EH (cell line): ENCODE measurements at regions not wholly inside any gene's neighbourhood (a gene's known extent, or its start where the extent isn't known, plus 50 kb on each side); places are given as distances from the start of the nearest gene placed in this dataset.
"Not testable (repeated sequence)": the region's sequence is repeated elsewhere in the genome, so short reads cannot be mapped to it uniquely, and the experiment has no call there.

ENCODE experiments used
- DNase-seq: peaks from one replicate; pipeline ENCODE4 v3.0.0-alpha.2; 2015; ENCODE audit warnings: low read depth

DNA sequence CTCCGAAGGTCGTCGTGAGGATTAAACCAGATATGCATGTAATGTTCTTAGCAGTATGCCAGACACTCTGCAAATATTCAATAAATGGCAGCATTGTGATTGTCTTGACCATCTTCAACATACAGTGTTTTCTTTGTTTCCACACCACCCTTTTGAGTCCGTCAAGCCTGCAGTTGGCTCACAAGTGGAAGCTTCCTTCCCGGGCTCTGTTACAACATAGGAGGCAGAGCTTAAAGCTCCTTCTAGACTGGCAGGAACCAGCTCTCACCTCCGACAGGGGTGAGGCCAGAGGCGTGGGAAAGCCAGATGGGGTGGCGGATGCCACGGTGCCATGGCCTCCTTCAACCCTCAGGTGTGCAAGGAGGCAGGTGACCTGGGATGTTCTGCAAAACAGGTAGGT lies 138.3 kb downstream of the FOXL1 start:
- DNase-seq, result no peak

DNA sequence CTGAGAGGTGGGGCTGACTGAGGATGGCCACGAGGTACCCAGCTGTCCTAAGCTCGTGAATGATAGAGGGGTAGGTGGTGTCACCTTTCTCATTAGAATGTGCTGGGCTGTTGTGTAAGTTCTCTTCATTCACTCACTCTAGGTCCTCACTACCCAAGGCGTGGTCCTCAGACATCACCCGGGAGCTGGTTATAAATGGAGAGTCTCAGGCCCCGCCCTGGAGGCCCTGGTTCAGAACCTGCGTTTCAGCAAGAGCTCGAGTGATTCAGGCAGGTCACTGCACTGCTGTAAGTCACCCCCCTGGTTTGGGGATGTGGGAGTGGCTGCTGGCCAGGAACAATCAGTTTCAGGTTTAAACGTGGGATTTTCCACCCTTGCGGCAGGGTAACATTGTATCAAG lies 139.8 kb downstream of the FOXL1 start:
- no peak for DNase-seq

DNA sequence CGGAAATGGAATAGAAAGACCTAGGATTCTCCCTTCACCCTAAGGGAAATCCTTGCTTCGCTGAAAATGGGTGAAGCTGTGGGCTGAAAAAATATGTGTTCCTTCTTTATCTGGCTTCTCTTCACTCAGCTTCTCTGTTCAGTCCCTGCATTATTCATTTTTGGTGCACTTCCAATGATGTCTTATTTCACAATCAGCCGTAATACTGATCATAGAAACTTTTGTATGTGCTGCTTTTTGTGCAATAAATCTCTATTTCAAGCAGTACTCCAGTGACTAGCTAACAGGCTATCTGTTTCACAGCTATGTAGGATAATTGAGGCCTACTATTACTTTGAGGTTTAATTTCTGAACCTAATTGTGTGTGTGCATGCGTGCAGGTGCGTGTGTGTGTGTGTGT lies 144.6 kb downstream of the FOXL1 start:
- DNase-seq, result peak; percentile 19

DNA sequence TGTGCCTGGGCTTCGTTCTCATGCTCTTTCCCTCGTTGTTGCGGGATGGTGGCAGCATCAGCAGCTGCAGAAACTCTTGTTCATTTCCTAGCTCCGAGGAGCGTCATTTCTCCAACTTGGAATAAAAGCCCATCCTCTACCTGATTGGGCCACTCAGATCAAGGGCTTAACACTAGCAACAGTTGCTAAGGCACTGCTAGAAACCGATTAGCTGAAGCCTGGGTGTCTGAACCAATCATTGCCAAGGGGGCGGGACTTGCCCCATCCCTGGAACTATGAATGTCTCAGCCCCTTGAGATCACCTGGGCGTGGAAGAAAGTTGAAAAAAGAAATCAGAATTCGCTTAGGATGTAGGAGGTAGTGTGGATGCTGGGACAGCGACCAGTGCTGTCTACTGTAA lies 145.3 kb downstream of the FOXL1 start:
- DNase-seq, result no peak

DNA sequence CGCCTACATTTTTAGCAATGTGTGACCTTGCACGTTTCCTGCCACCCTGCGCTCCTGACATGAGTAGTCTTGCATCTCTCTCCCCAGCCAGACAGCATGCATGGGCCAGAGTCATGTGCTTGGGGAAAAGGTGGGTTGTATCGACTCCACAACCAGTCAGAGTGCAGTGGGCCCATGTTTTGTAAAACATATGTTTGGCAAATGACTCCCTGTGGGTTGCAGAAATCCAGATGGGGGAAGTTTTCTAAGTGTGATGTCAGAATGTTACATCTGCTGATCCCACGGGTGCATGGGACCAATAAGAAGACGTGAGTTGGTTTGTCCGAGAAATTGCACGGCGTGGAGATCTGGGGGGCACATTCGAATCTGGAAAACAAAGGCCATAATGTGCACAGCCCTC lies 147.1 kb downstream of the FOXL1 start:
- DNase-seq, result no peak

DNA sequence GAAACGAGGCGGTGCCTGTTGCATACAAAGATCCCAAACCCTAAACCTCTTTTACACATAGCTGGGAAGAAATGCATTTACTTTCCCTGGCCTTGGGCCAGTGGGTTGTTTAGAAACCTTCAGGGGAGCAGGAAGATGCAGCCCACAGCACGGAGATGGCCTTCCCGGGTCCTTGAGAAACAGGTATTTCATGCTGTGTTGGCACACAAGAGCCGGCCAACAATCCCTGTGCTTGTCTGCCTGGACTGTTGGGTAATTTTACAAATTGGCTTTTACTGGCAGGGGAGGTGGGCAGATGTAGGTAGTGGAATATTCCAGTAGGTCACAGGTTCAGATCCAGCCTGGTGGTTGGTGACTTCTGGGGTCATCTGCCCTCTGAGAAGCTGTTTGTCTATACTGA lies 148.0 kb downstream of the FOXL1 start:
- DNase-seq, result no peak

DNA sequence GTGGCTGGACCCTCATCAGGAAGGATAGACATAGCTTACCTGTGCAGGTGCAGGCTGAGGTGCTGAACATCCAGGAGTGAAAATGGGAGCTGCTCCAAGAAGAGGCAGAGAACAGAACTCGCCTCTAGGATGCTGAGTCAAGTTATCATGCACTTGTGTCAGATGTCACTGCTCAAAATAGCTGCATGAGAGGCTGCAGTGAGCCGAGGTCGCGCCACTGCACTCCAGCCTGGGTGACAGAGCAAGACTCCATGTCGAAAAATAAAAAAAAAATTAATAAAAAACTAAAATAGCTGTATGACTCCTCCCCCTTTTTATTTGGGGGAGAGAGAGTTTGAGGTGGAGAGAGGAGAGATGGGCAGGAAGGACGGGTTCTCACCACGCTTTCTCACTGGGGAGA lies 148.8 kb downstream of the FOXL1 start:
- no peak for DNase-seq

DNA sequence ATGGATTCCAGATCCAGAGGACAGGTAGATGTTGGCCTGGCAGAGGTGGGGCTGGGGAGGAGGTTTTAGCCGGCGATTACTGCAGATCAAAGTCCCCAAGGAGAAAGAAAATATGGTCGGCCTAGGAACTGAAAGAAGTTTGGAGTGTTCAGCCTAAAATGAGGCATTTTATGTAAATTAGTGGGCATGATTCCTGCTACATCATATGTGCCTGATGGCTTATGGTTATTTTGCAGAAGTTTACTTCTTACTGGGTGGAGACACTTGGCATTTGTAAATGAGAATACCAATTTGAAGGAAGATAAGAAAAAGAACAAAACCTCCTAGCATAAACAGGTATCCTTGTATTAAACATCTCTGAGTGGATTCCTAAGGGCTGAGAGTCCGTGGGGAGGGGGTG lies 149.3 kb downstream of the FOXL1 start:
- no peak for DNase-seq

DNA sequence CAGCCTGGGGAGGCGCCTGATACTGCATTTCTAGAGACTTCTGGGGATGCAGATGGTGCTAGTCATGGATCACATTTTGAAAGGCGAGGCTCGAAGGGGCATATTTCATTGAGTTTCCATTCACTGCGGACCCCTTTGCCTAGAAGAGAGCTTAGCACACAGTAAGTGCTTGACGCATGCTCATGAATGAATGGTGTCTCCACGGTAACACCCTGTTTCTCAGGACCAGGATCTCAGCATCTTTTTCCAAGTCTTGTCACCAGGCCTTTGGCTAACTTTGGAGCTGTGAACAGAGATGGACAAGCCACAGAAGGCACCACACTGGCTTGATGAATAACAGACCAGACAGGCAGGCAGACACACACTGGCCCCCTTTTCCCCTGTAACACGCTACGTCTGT lies 151.3 kb downstream of the FOXL1 start:
- DNase-seq, result no peak

DNA sequence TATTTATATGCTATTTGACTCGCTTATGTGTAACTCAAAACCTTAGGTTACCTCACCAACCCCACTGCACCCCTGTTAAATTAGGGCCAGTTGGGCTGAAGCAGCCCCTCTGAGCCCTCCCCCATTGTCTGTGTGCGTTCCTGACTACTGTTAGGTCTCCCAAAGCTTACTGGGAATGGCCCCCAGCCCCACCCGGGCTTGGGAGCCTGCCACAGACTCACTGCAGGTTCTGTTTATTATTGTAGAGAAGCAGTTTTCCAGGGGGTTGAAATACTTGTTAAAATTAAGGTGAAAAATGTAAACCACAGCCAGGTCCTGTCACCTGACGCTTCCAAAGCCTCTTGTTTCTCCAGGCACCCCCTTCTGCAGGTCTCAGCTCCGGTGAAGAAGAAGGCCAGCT lies 151.7 kb downstream of the FOXL1 start:
- DNase-seq, result no peak

DNA sequence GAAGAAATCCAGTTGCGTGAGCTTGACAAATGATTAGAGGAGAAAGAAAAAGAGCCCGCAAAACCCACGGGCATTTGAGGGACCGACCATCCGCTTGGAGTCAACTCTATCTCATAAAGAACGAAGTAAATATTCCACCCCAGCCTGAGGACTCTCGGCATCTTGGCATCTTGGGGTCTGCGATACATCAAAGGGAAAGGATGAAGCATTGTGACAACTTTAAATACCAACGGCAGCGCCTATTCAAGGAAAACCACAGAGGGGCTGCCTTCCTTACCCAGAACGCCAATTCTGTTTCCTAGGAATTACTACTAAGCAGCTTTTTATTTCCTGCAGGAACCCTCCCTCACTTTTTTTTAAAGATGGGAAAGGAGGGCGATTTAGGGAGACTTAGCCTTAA lies 152.2 kb downstream of the FOXL1 start:
- DNase-seq, result no peak

DNA sequence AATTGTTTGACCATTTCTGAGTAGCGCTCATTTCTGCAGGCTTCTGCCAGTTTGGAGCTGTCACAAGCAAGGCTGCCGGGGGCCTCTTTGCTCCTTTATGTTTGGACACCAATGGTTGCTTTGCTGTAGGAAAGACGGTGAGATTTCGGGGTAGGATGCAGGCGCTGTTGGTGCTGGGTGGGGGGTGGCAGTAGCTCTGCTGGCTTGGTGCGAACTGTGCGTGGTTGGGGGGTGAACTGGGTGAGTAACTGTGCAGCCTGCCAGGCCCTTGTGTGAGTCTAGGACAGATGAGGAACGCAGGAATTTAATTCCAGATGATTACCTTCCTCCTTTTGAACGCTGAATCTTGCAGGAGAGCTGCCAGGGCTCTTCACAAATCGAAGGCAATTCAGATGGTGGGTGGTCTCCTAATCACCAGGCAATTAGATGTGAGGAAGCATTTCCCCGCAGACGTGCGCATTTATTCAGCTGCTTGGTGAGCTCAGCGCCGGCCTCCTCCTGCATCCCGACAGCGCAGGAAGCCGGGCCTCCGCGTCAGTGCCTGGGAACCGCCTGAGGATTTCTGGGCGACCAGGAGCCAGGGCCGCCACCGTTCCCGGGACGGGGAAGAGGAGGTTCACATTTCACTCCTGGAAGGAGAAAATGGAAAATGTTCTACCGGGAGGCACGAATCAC lies 154.4 kb downstream of the FOXL1 start:
- DNase-seq, result peak; percentile 49

DNA sequence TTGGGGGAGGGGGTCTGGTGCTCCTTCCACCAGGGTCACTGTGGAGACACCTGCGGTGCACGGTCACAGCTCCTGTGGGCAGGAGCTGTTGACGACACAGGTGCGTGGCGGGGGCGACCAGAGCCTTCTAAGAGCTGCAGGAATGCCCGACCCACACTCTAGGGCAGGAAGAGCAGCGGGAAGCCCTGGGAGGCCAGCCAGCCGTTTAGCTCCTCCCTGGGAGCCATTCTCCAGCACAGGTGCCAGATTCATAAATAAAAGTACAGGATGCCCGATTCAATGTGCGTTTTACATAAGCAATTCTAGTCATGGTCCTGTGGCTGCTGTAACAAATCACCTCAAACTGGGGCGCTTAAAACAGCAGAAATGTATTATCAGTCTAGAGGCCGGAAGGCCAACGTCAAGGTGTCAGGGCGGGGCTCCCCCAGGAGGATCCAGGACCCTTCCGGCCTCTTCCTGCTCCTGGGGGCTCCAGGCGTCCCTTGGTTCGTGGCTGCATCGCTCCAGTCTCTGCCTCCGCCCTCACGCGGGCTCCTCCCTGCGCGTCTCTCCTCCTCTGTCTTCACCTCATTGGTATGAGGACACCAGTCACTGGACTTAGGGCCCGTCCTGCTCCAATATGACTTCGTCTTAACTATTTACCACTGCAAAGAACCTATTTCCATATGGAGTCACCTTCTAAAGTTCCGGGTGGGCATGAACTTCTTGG lies 155.4 kb downstream of the FOXL1 start:
- no peak for DNase-seq

DNA sequence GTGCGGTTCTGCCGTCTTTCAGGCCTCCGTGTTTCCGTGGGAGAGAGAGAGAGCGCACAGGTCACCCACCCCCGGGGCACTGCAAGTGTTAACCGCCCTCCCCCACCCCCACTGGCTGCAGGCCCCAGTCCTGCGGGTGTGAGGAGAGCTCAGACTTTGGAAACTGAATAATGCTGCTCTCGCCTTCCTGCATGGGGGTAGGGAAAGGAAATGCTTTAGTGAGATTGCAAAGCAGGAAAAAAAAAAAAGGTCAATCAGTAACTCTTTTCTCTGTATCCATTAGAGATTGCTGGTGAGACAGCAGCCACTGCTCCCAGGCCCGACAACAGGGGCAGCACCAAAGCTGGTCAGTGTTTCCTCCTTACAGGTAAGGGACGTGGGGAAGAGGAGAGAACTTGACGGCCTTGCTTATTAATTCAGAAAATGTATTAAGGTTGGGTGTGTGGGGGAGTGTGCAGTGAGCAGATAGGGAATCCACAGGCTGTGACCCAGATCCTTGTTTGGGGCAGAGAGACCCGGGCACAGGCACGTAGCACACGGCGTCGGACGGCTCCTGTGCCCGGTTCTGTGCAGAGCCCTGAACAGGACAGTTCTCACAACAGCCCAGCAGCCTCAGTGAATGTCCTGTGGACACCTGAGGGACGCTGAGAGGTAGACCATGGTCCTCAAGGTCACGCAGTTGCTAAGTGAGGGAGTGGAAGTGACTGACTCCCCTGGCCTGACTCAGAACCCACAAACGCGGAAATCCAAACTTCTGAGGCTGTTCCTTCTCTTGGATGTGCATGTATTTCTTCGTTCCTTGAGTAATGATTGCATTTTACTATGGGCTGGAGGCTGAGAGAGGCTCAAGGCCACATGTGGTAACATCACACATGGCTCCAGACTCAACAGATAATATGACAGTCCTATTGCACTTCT lies 156.5 kb downstream of the FOXL1 start:
- peak; percentile 27 for DNase-seq

DNA sequence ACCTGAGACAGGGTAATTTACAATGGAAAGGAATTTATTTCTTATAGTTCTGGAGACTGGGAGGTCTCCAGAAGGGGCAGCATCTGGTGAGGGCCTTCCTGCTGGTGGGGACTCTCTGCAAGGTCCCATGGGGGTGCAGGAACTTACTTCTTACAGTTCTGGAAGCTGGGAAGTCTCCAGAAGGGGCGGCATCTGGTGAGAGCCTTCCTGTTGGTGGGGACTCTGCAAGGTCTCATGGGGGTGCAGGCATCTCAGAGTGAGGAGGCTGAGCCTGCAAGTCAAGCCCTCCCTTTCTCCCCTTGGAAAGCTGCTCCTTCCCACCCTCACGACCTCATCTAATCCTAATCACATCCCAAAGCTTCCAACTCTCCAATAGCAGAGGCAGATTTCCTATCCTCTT lies 157.4 kb downstream of the FOXL1 start:
- DNase-seq, result no peak

DNA sequence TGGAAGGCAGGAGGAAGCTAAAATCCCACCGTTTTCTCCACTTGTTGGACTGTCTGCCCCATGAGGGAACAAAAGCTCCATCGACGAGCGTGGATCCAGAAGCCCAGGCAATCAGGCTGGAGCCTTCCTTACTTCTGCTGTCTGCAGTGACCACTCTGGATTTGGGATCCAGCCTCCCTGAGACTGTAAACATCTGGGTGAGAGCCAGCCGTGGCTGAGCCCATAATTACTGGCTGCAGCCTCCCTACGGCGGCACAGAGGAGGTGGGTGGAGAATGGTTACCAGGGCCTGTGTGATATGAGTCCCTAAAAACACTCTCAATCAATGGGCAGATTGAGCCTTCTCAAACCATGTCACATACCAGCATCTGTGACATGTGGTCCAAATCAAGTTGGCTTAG lies 158.2 kb downstream of the FOXL1 start:
- no peak for DNase-seq

DNA sequence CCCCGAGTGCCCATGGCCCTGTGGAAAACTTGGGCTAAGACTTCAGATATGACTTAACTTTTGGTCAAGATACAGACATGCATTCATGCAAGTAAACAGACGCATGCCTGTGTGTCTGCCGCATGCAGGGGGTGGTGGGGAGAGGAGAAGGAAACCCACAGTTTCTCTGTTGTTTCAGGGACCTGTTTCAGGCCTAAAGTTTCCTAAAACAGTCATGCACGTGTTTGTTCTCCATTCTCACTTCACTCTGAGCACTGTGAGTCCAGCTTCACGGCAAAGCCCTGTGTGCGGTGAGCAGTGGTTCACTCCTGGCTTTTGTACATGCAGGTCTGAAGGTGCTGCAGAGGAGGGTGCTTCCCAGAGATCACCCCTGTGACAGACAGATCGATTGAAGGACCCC lies 158.7 kb downstream of the FOXL1 start:
- no peak for DNase-seq

DNA sequence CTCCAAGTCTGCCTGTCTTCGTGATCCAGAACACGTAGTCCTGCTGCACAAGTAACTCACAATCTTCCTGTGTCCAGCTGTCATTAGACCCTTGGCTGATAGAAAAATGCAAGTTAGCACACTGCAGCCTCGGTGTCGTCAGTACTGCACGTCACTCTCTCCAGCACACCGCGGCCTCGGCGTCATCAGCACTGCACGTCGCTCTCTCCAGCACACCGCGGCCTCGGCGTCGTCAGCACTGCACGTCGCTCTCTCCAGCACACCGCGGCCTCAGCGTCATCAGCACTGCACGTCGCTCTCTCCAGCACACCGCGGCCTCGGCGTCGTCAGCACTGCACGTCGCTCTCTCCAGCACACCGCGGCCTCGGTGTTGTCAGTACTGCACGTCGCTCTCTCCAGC lies 160.0 kb downstream of the FOXL1 start:
- not testable (repeated sequence) for DNase-seq

DNA sequence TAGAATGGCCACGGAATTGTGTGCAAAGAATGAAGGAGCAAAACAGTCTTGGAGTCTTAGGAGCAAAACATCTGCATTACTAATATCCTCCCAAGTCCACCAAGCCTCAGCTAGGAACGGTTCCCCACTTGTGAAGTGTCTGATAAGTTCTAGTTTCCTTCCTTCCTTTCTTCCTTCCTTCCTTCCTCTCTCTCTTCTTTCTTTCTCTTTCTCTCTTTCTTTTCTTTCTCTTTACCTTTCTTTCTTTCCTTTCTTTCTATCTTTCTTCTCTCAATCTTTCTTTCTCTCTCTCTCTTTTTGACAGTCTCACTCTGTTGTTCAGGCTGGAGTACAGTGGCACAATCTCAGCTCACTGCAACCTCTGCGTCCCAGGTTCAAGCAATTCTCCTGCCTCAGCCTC lies 160.8 kb downstream of the FOXL1 start:
- no peak for DNase-seq

DNA sequence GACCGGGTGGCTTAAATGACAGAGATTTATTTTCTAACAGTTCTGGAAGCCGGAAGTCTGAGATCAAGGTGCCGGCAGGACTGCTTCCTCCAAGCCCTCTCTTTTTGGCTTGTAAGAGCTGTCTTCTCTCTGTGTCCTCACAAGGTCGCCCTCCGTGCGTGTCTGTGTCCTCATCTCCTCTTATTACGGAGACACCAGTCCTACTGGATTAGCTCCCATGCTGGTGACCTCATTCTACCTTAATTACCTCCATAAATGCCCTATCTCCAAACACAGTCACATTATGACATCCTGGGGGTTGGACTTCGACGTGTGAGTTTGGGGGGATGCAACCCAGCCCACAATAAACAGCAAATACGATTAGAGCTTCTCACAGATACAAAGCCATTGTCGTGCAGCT lies 161.5 kb downstream of the FOXL1 start:
- DNase-seq, result no peak

DNA sequence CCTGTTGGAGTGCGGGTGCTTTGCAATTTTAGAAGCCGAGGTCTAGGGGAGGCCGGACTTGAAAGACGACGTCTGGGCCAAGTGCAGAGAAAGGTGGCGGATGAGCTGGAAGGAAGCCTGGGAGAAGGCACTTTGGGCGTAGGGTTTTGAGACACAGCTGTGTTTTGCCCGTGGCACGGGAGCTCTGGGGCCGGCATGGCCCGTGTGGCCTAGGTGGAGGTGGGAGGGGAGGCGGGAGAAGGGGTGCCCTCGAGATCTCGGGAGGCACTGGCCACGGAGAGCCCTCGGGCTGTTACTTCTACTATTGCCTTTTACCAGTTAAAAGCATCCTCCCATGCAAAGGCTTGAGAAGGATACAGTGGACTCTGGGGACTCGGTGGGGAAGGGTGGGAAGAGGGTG lies 161.9 kb downstream of the FOXL1 start:
- no peak for DNase-seq

DNA sequence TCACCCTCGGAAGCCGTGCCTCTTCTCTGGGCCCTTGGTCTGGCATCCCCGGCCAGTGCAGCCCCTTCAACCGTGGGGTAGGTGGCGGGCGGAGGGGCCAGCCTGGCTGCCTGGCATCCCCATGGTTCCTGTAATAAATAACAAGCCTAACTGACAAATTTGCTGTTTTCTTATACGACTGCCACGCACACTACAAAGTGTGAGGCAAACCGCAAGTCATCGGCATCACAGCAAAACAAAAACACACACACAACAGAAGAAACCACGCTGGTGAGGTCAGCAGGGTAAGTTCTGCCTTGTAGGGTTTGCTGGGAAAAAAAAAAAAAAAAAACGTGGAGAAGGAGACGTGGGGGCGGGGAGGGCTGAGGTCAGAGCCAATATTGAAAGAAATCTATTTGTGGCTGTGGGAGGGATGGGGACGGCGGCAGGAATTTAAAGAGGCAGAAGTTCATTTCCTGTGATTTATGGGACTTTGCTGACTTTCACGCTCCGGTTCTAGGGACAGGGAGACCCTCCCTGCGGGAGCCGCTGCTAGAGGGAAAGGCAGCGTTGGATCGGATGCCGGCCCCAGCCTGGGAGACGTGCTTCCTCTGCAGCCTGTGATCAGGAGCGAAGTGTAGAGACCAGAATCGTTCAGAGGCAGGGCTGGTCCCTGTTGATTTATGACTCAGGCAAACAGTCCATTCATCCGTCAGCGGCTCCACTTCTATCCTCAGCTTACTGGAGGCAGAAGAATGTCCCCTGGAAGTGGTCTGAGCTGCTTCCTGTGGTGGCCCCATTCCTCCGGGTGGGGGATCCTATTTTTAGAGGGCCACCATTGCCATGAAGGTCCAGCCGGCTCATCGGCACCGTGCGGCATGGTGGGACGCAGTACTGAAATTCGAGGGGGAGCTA lies 162.8 kb downstream of the FOXL1 start:
- DNase-seq, result peak; percentile 97
